Activated CD4-positive, alpha-beta T cell treated with anti-CD3 and anti-CD28 coated beads for 48 hours (primary cell): ENCODE measurements at regions not wholly inside any gene's neighbourhood (a gene's known extent, or its start where the extent isn't known, plus 50 kb on each side); places are given as distances from the start of the nearest gene placed in this dataset.
"Not testable (repeated sequence)": the region's sequence is repeated elsewhere in the genome, so short reads cannot be mapped to it uniquely, and the experiment has no call there.

Experiments
- DNase-seq: peaks from one replicate; pipeline ENCODE4 v3.0.0-alpha.2; 2020

DNA sequence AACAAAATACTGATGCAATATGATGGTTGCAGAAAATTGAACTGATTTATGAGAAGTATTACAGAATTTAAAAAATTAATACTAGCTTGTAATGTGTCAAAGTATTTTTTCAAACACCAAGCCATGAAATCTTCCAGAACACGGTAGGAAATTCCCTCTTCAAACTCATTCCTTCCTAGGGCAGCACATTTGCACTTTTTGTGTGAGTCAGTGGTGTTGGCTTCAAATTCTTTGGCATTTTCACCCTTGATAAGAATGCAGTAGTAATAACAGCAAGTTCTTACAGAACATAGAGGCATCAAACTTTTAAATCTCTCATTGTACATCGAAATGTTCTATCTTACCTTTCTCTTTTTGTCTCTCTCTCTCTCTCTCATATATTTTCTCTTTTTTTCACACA lies 191.8 kb downstream of the CGGBP1 start:
- no peak for DNase-seq

- DNase-seq = no peak
Measured at GRCh38 chr3:87856126-87856525, 202.7 kb downstream of the CGGBP1 start.

DNA sequence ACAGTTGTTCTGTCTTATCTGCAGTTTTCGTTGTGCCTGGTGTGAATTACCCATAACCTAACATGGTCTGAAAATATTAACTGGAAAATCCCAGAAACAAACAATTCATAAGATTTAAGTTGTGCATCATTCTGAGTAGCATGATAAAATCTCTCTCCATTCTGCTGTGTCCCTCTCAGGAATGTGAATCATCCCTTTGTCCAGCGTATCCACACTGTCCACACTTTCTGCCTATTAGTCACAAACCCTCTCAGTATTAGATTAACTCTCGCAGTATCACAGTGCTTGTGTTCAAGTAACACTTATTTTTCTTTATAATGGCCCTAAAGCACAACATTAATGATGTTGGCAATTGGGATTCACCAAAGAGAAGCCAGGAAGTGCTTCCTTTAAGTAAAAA lies 203.2 kb downstream of the CGGBP1 start:
- no peak for DNase-seq

GRCh38 chr3:87855211-87855610 lies 203.6 kb downstream of the CGGBP1 start:
- no peak for DNase-seq

- DNase-seq = no peak
Measured at GRCh38 chr3:87848003-87848402, 210.8 kb downstream of the CGGBP1 start.

- DNase-seq = no peak
Measured at GRCh38 chr3:87837076-87837475, 221.7 kb downstream of the CGGBP1 start.

DNA sequence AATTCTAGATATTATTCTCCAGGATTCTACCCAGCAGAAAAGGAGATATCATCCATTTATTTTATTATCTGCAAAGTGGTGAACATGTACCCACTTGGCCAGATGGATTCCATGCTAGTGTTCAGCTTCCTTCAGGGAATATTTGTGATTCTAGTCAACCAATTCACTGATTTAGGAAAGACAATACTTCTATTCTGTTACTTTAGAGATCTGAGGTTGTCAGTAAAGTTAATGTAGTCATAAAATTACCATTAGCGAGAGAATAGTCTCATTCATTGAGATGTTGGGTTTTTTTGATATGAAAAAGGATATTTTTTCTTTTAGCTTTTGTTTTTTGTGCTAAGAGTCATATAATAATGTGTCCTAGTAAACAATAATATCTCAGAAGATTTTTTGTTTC lies 222.8 kb downstream of the CGGBP1 start:
- DNase-seq = no peak

- DNase-seq = no peak
Measured at GRCh38 chr3:87835236-87835635, 223.6 kb downstream of the CGGBP1 start.

DNA sequence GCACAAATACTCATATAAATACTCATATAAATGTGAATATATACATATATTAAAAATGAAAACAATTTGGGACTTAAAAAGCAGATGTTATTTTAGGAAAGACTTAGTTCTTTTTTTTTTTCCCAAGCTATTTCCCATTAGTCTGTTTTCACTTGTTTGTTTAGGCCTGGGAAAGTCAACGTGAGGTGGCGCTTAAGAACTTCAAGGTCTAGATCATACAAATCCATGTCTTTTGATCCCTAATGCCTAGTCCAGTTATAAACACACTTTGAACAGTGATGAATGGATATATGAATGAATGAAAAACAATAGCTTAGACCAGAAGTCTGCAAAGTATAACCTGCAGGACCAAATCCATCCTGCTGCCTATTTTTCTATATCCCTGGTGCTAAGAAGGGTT lies 224.5 kb downstream of the CGGBP1 start:
- DNase-seq = no peak

DNA sequence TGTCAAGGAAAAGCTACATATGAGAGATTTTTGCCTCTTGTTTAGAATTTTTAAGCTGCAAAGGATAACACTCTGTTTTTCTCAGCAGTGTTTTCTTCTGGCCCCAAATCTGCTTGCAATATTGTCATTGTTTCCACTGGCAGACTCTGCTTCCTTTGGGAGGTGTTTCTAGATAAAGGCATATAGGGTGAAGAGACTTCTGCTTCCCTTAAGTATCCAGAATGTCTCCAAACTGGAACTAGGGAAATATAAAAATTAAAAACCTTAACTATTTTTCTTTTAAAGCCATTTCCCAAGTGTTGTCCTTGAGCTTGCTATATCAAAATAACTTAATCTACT lies 225.8 kb downstream of the CGGBP1 start:
- no peak for DNase-seq

DNA sequence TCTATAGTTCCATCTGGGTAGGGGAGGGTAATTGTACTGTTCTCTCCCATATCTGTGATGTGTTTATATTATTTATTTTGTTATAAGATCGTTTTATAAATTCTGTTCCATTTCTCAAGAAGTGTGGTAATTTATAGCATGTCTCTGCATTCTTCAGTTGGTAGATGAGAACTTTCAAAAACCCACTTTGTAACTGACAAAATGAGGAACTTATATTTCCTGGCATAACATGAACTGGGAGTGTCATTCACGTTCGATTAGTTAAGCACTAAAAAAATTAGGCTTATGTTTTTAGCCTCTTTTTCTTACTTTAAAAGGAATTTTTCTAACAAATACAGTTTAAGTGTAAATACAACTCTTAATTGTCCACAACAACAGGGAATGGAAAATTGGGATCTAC lies 230.8 kb downstream of the CGGBP1 start:
- no peak for DNase-seq

DNA sequence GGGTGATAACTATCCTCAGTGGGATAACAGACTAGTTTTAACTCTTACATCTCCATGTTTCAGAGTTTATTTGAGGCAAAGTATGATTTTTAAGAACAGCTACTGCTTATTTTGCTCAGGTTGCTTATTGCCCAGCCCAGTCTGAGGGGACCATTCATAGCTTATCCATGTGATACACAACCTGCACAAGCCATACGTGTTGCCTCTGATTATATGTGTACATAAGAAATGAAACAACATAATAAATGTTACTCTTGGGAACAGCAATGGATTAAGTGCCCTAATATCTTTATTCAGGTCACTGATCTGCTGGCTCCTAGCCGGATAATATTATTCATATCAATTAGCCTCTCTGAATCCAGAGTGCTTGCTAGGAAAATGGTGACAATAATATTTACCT lies 236.2 kb downstream of the CGGBP1 start:
- DNase-seq = no peak

DNA sequence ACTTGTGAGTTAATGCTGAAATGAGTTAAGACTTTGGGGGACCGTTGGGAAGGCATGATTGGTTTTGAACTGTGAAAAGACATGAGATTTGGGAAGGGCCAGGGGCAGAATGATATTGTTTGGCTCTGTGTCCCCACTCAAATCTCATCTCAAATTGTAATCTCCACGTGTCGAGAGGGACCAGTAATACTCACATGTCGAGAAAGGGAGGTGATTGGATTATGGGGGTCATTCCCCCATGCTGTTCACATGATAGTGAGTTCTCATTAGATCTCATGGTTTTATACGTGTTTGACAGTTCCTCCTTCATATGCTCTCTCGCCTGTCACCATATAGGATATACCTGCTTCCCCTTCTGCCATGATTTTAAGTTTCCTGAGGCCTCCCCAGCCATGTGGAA lies 245.3 kb downstream of the CGGBP1 start:
- DNase-seq = not testable (repeated sequence)

DNA sequence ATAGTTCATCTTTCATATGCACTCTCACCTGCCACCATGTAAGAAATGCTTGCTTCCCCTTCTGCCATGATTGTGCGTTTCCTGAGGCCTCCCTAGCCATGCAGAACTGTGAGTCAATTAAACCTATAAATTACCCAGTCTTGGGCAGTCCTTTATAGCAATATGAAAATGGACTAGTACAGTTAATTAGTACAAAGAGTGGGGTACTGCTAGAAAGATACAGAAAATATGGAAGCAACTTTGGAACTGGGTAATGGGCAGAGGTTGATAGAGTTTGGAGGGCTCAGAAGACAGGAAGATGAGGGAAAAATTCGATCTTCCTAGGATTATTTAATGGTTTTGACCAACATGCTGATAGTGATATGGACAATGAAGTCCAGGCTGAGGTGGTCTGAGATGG lies 246.9 kb downstream of the CGGBP1 start:
- DNase-seq = no peak

DNA sequence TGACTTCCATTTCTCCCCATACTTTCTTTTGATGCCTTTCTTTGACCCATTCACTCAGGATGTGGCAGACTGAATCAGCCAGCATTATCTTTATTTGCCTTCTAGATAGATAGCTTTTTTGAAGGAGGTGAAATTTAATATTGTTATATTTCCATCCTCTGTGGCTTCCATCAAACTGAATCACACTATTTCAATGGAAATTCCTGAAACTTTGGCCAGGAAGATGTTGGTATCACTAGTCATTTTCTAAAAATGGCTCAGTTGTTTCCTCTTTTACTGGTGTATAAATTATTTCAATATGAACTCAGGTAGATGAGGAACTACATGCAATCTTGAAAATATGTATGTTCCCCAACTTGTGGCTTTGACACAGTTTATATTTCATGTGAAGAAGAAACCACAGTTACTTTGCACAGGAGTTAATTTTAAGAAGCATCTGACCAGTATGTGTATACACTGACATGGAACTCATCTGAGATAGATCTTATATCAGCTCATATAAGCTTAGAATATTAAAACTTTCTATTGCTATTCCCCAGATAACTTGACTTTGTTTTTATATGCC lies 248.3 kb downstream of the CGGBP1 start:
- no peak for DNase-seq

DNA sequence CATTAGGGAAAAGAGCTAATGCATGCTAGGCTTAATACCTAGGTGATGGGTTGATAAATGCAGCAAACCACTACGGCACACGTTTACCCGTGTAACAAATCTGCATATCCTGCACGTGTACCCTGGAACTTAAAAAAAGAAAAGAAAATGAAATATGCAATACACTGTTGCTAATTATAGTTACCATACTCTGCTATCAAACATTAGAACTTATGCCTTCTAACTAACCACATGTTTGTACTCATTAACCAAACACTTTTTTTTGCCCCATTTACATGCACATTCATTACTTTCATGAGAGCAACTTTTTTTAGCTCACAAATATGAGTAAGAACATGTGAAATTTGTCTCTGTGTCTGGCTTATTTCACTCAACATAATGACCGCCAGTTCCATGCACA lies 253.1 kb downstream of the CGGBP1 start:
- DNase-seq = no peak

DNA sequence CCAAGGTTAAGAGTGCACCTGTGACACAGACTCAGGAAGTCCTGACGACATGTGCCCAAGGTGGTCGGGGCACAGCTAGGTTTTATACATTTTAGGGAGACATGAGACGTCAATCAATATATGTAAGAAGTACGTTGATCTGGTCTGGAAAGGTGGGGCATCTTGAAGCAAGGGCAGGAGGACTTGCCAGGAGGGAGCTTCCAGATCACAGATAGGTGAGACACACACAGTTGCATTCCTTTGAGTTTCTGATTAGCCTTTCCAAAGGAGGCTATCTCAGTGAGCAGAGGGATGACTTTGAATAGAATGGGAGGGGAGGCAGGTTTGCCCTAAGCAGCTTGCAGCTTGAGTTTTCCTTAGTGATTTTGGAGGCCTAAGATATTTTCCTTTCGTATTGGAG lies 257.4 kb downstream of the CGGBP1 start:
- DNase-seq = no peak

DNA sequence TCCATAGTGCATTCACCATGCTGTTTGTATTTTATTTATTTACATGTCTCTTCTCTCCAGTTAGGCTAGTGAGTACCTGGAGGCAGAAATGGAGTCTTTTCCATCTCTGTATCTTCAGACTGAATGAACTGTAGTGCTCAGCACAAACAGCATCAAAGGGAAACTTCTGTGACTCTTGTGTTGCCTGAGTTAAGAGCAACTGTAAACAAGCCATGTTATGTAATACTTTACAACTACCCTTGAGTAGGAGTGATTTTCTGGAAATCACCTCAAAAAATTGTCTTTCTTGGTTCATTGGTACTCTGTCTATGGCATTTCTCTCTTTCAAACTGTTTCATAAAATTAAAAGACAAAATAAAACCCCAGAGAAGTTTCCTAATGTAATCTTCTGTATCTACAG lies 258.3 kb downstream of the CGGBP1 start:
- DNase-seq = no peak

DNA sequence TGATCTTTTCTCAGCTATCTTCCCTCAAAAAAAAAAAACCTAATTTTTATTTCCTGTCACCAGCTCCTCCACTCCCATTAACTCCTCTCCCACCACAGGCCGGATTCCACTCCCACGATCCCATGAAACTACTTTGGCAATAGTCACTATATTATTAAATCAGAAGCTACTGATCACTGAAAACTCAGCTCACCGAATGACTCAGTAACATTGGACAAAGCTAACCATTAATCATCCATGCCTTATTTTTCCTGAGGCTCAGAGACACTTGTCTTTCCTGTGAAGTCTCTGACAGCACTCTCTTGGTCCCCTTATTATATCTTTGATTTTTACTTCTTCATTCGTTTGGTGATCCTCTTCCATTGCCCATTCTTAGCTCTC lies 260.2 kb downstream of the CGGBP1 start:
- DNase-seq = no peak

GRCh38 chr3:87797872-87798566 lies 260.8 kb downstream of the CGGBP1 start:
- no peak for DNase-seq

- no peak for DNase-seq
Measured at GRCh38 chr3:87796843-87797185, 262.0 kb downstream of the CGGBP1 start.

GRCh38 chr3:87796137-87796842 lies 262.5 kb downstream of the CGGBP1 start:
- no peak for DNase-seq

GRCh38 chr3:87795701-87796100 lies 263.1 kb downstream of the CGGBP1 start:
- no peak for DNase-seq

DNA sequence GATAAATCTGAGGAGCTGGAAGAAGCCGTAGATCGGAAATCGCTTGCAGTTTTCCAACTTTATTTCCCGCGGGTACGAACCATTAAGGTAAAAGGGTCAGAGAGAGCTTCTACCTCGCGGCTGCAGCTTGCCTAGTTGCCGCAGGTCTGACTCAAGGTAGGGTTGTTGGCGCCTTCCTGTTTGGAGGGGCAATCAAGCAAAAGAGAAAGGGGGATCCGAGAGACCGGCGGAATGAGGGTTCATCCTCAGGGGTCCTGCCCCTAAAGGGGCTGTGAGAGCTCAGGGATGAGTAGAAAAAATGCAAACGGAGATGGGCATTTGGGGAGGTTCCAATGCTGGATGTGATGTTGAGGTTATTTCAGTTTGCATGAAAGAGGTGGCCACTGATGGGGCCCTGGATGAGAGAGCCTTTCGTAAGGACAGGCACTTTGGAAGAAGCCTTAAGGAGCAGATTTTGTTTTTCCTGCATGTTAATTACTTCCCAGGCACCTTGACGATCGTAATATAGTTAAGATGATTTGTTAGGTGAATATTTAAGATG lies 265.4 kb downstream of the CGGBP1 start:
- DNase-seq = peak; percentile 4
